HG02884 (cell line): ENCODE measurements at regions not wholly inside any gene's neighbourhood (a gene's known extent, or its start where the extent isn't known, plus 50 kb on each side); places are given as distances from the start of the nearest gene placed in this dataset.
"Not testable (repeated sequence)": the region's sequence is repeated elsewhere in the genome, so short reads cannot be mapped to it uniquely, and the experiment has no call there.

Experiments
- ATAC-seq: cut with Tn5 transposase; IDR thresholded peaks from one replicate; pipeline ENCODE4 v1.9.1; 2021; ENCODE audit warnings: mild to moderate bottlenecking, moderate library complexity; ENCODE audit not compliant: unreplicated experiment

- ATAC-seq = no peak
Measured at GRCh38 chr7:77484785-77485184, 52.3 kb upstream of the PTPN12 start.

GRCh38 chr7:77482015-77482414 lies 55.1 kb upstream of the PTPN12 start:
- ATAC-seq = no peak

GRCh38 chr7:77481615-77482014 lies 55.5 kb upstream of the PTPN12 start:
- ATAC-seq = no peak

- ATAC-seq = not testable (repeated sequence)
Measured at GRCh38 chr7:77480102-77480627, 56.9 kb upstream of the PTPN12 start.

DNA sequence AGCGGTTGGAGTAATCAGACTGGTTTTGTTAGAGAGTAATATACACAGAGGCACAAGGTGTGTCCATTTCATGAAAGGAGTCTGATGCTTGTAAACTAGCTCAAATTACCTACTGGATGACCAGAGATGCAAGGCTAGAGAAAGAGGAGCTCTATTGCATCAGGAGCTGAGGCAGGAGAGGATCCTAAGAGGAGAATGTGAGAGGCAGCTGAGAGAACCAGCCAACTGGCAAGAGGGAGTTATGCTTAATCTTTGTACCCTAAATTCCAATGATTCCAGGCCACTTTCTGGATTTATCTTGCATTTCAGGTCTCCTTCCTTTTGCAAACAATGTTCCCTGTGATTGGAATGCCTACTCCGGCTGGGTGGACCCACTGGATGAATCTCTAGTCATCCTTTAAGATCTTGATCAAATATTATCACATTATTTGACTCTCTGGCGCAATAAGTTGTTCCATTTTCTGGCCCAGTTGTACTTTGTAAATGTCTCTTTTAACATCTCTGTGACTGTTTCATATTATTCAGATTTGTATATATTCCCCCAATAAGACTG lies 57.5 kb upstream of the PTPN12 start:
- ATAC-seq = no peak

DNA sequence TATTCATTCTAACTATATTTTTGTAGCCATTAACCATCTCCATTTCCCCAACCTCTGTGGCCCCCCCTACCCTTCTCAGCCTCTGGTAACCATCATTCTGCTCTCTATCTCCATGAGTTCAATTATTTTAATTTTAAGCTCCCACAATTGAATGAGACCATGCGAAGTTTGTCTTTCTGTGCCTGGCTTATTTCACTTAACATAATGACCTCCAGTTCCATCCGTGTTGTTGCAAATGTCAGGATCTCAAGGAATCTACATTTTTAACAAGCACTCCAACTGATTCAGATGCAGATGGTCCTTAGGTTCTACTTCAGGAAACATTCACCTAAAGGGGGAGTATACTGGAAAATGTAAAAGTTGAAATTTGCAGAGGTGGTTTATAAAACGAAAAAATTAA lies 60.2 kb upstream of the PTPN12 start:
- ATAC-seq = no peak

GRCh38 chr7:77475181-77475580 lies 59.0 kb upstream of the GSAP start:
- no peak for ATAC-seq

- no peak for ATAC-seq
Measured at GRCh38 chr7:77474756-77475155, 58.6 kb upstream of the GSAP start.

GRCh38 chr7:77473229-77474005 lies 57.3 kb upstream of the GSAP start:
- ATAC-seq = no peak

GRCh38 chr7:77469927-77470326 lies 53.8 kb upstream of the GSAP start:
- no peak for ATAC-seq

DNA sequence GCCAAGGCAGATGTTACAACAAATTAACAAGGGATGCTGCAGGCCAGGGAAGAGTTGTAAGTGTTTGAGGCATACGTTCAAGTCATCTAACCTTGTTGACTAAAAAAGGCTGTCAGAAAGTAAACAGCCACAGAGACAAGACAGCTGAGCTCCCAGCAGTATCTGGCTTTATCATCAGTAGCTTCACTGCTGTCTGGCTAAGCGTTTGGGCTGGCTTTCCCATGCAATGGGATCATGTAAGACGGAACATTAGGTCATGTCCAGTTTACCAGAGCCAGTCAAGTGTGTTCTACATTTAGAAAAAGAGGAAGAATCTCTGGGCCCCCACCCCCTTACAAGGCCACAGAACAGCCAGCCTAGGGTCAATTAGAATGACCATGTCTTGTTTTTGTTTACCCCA lies 51.3 kb upstream of the GSAP start:
- ATAC-seq = no peak

DNA sequence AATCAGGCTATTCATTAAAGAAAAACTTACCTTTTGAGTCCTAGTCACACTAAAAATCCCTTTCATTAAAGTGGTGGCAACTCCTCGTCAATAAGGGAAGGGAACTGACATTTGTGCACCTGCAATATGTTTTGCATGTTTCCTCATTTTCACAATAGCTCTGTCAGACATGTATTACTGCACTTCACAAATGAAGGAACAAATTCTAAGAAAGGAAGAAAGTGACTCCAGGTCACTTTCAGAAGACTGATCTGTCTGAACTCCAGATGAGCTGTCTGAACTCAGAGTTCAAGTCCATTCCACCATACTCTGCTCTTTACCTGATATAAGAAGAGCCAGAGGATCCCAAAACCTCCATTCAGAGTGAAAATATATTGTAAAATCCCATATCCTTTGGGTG lies 50.3 kb upstream of the GSAP start:
- peak; percentile 23 for ATAC-seq
